ENCODE measurements at regions not wholly inside any gene's neighbourhood (a gene's known extent, or its start where the extent isn't known, plus 50 kb on each side); places are given as distances from the start of the nearest gene placed in this dataset.
"Not testable (repeated sequence)": the region's sequence is repeated elsewhere in the genome, so short reads cannot be mapped to it uniquely, and the experiment has no call there.

- H3K27me3 ChIP-seq (replicated peaks in 1 of 4; ENCODE audit: control insufficient read depth in 3 of 4, extremely low read depth in 1 of 4, insufficient read depth in 3 of 4, low read length in 3 of 4); H4K5ac ChIP-seq (ENCODE audit: insufficient read length, low read depth, low read length); H2BK120ac ChIP-seq (replicated peaks; ENCODE audit: low read depth, low read length); H3K9ac ChIP-seq (replicated peaks in 1 of 4; ENCODE audit: extremely low read depth in 1 of 4, low read depth in 3 of 4, low read length in 3 of 4); H2AFZ ChIP-seq (ENCODE audit: low read length); H2BK20ac ChIP-seq (ENCODE audit: low read length); DNase-seq (ENCODE audit: low read depth in 1 of 2, low spot score in 2 of 2); H2BK15ac ChIP-seq (ENCODE audit: low read length); FAIRE-seq; H3K23ac ChIP-seq (ENCODE audit: insufficient read length); H4K91ac ChIP-seq (replicated peaks; ENCODE audit: insufficient read length, low read length); H2BK12ac ChIP-seq (ENCODE audit: low read depth, low read length); H3K14ac ChIP-seq (ENCODE audit: insufficient read length); H2BK5ac ChIP-seq (ENCODE audit: low read depth, low read length); POLR2A ChIA-PET (ENCODE audit: partially characterized antibody); H3K4me2 ChIP-seq (ENCODE audit: insufficient read depth in 1 of 2, low read depth in 2 of 2, low read length in 2 of 2); H3K4ac ChIP-seq (replicated peaks; ENCODE audit: insufficient read length, low read depth, low read length); H3K56ac ChIP-seq (replicated peaks; ENCODE audit: insufficient read length, low read depth, low read length); H4K8ac ChIP-seq (ENCODE audit: extremely low read depth, insufficient read depth, low read length); H3K23me2 ChIP-seq (ENCODE audit: low read depth, low read length); H3K4me3 ChIP-seq (ENCODE audit: extremely low read depth in 1 of 4, insufficient read depth in 2 of 4, low read depth in 3 of 4, low read length in 4 of 4); H3K36me3 ChIP-seq (ENCODE audit: control insufficient read depth in 2 of 4, insufficient read depth in 4 of 4, low read length in 3 of 4); H3K79me2 ChIP-seq (ENCODE audit: control insufficient read depth in 1 of 2, insufficient read depth in 2 of 2, low read length in 2 of 2); H3K4me1 ChIP-seq (replicated peaks in 1 of 4; ENCODE audit: control insufficient read depth in 3 of 4, insufficient read depth in 4 of 4, low read length in 3 of 4); H3K18ac ChIP-seq (ENCODE audit: extremely low read depth, low read length); H3K27ac ChIP-seq (ENCODE audit: low read depth, low read length); H4K20me1 ChIP-seq (replicated peaks in 1 of 2; ENCODE audit: control insufficient read depth in 1 of 2, insufficient read depth in 2 of 2, low read length in 2 of 2); H2AK5ac ChIP-seq (ENCODE audit: low read depth, low read length); H3K79me1 ChIP-seq (ENCODE audit: low read depth, low read length); H3K9me3 ChIP-seq (ENCODE audit: insufficient read depth in 2 of 2, low read depth in 1 of 2, low read length in 1 of 2): not testable (repeated sequence)
- WGBS, 2 experiments (ENCODE audit: extremely low coverage in 1 of 2, insufficient coverage in 1 of 2, insufficient read length in 1 of 2, insufficient replicate concordance in 2 of 2, low coverage in 1 of 2, low lambda C conversion rate in 2 of 2, missing lambda C conversion rate in 1 of 2): 100% methylated on average over 2 of the region's 2 CpGs; no CpG with 5 or more reads in 1 of the 2 experiments
- CTCF ChIA-PET (ENCODE audit: partially characterized antibody): interaction anchor here (0.5 to 0.6 kb wide), 2 partner anchors 849 to 1685 kb away, joined by 3 read pairs; no protein-coding TSS in a partner anchor
Measured at GRCh38 chr5:93933269-93933668, 191.9 kb upstream of the POU5F2 start.

All from H1 (cell line).